DMS153 treated with DMSO at 0.1 percent for 48 hours (cell line): ENCODE measurements at regions not wholly inside any gene's neighbourhood (a gene's known extent, or its start where the extent isn't known, plus 50 kb on each side); places are given as distances from the start of the nearest gene placed in this dataset.
"Not testable (repeated sequence)": the region's sequence is repeated elsewhere in the genome, so short reads cannot be mapped to it uniquely, and the experiment has no call there.

Experiments
- DNase-seq: peaks from one replicate; lab custom pipeline; 2025; ENCODE audit not compliant: unreplicated experiment; lab: John Stamatoyannopoulos, UW

GRCh38 chr14:83253870-83254269, 1720.2 kb upstream of the SEL1L start:
- no peak for DNase-seq

- DNase-seq: no peak
Observed at GRCh38 chr14:83255015-83255726, 1721.5 kb upstream of the SEL1L start.

DNA sequence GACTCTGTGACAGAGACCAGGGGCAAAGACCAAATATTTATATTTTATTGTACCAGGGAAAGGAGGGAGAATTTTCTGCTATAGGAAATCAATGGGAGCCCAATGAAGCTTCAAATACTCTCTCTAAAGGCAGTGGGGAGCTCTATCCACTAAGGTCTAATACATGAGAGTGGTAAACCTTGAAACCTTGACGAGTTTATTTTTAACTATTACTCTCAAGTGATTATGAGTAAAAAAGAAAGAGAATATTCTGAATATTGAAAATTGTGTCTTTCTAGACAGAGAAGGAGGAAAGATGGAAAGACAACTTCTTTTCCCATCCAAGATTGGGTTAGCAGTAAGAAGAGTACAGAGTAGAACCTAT, 1722.1 kb upstream of the SEL1L start:
- DNase-seq: no peak

DNA sequence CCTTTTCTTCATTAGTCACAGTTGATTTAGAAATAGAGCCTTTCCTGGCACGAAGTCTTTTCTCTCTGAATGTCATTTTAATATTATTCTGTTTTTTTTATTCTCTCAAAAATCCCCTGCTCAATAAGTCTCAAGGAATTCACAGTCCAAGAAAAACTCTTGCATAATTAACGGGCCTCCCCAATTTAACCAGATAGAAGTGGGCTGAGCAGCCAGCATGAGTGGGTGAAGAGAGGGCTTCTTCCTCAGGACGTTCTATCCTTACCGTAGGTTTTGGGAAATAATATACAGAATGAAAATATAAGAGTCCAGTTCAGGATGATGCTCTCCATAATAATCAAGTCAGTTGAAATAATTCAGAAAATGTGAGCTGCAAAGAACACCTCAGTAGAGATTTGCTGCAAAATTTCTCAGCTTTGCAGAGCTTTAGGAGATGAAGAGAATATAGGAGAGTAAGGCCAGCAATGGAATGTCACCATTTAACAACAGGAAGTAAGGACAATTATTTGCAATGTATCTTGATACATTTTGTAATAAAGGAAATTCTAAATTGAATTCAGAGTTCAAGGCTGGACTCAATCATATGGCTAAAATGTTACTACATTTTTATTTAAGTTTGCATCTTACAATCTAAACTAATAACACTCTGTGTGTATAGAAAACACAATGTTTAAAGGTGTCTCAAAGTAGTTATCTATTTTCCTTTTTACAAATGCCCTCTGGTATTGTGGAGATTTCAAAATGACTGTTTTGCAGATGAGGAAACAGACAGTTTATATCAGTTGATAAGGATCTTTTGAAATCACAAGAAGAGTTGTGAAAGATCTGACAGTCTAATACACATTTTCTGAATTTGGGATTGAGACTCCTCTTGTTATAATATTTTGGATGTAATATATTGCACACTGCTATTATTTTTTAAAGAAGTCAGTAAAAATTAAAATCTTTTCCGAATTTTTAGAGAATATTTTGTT, 1724.1 kb upstream of the SEL1L start:
- DNase-seq: no peak

DNA sequence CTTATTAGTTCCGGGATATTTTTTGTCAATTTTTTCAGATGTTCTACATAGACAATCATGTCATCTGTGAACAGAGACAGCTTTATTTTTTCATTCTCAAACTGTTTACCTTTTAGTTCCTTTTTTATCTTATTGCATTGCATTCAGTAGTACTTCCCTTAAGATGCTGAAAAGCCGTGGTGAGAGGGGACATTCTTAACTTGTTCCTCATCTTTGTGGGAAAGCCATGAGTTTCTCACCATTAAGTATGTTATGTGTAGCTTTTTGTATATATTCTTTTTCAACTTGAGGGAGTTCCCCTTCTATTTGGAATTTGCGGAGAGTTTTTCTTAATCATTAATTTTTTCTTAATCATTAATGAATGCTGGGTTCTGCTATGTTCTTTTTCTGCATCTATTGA, 1727.1 kb upstream of the SEL1L start:
- no peak for DNase-seq

- DNase-seq: no peak
Observed at GRCh38 chr14:83269583-83269982, 1735.9 kb upstream of the SEL1L start.

GRCh38 chr14:83271663-83272062, 1738.0 kb upstream of the SEL1L start:
- DNase-seq: no peak

GRCh38 chr14:83280719-83281118, 1747.1 kb upstream of the SEL1L start:
- no peak for DNase-seq

GRCh38 chr14:83282706-83283105, 1749.1 kb upstream of the SEL1L start:
- DNase-seq: no peak

GRCh38 chr14:83287300-83287699, 1753.6 kb upstream of the SEL1L start:
- DNase-seq: no peak

- DNase-seq: no peak
Observed at GRCh38 chr14:83289390-83289789, 1755.7 kb upstream of the SEL1L start.

- no peak for DNase-seq
Observed at GRCh38 chr14:83289896-83290295, 1756.2 kb upstream of the SEL1L start.

DNA sequence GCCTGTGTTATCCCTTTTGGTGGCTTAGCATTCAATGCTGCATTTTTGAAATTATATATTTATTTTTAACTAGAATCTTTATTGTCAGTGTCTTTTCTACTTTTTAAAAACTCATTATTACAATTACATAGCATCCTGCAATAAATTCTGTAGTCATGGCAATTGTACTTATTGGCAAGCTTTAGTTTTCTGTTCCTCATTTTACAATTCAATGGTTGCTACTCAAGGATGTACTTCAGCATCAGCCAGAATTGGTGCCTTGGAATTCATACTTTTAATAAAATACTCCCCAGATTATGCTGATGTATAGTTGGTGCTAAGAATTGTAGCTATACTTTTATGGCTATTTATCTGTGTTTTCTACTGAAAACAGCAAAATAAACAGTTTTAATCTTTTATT, 1756.8 kb upstream of the SEL1L start:
- no peak for DNase-seq

DNA sequence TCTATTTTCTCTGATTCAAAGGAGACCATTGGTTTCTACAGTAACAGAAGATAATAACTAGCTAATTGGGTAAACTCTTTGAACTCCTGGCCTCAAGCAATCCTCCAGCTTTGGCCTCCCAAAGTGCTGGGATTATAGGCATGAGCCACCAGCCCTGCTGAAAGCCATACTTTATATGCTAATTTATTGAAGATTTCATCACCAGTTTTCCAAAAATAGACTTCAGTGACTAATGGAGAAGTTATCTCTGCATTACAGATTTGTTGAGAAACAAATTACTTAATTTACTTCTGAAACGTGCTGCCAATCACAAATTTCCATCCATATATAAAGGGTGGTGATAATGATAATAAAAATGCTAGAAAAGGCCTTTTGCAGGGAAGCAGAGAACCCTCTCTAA, 1758.1 kb upstream of the SEL1L start:
- DNase-seq: no peak

DNA sequence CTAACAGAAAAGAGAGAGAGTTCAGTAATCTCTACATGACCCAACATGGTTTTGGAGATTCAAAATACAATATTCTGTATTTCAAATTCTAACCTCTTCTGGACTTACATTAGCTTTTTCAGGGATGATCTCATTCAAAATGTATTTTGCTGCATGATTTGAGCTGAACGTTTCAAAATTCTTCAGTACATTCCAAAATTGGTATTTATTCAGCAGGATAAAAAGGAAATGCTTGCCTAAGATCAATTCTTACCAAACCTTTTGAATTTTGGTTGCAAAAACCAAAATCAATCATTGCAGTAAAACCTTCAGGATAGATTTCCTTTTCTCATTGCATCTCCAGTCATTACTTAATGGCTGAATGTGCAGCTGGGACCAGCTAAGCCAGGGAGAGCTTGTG, 1761.3 kb upstream of the SEL1L start:
- no peak for DNase-seq

GRCh38 chr14:83297361-83297760, 1763.7 kb upstream of the SEL1L start:
- no peak for DNase-seq

- DNase-seq: not testable (repeated sequence)
Observed at GRCh38 chr14:83298016-83298415, 1764.4 kb upstream of the SEL1L start.

DNA sequence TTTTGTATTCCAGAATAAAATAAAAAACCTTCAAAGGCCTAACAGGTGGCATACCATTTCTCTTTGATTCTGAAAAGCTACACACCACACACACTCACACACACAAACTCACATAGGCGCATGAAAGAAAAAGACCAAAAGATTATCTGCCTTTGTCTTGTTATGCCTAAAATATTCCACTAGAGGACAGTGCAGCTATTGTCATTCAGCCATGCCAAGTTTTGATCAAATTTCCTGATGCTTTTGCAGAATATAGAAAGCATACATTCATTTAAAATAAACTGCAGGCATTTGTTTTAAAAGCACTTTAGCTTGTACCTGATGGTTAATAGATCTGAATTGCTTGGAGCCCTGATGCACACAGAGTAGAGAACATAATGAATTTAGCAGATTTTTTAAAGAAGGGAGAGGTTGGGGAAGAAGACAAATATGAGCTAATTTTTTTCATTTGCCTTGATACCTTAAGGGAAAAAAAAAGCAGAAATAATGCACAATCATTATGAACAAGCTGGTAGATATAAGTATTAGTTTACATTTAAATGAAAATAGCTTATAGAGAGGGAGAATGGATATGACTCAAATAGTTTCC, 1766.9 kb upstream of the SEL1L start:
- DNase-seq: peak; percentile 44

GRCh38 chr14:83301791-83302190, 1768.1 kb upstream of the SEL1L start:
- no peak for DNase-seq

- no peak for DNase-seq
Observed at GRCh38 chr14:83309211-83309610, 1775.6 kb upstream of the SEL1L start.

- DNase-seq: no peak
Observed at GRCh38 chr14:83309833-83310232, 1776.2 kb upstream of the SEL1L start.

- no peak for DNase-seq
Observed at GRCh38 chr14:83312511-83312910, 1778.9 kb upstream of the SEL1L start.
